GM12892 (cell line): ENCODE measurements at regions not wholly inside any gene's neighbourhood (a gene's known extent, or its start where the extent isn't known, plus 50 kb on each side); places are given as distances from the start of the nearest gene placed in this dataset.

Source experiments
- POLR2AphosphoS5 ChIP-seq: IDR thresholded peaks from 2 replicates; pipeline ENCODE4 v1.6.1; 2011; ENCODE audit warnings: low read depth, low read length, control low read depth
- TAF1 ChIP-seq: IDR thresholded peaks from 2 replicates; pipeline ENCODE4 v1.6.1; 2011; ENCODE audit warnings: low read depth, mild to moderate bottlenecking, control low read depth, low read length, borderline replicate concordance

DNA sequence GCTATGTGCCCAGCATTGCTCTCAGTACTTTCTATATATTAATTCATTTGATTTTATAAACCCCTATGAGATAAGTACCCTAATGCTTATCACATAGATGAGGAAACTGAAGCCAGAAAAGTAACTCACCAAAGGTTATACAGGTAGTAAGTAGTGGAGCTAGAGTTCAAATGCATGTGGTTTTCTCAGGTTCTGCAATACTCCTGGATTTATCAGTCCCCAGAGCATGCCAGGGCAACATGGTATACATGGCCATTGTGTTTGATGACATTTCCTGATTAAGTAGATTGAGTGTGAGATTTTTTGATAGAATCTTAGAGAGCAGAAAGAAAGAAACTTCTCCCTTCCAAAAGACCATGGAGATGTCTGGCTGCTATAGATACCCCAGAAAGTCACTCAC is 233.1 kb downstream of the IKZF2 start:
- TF ChIP-seq POLR2AphosphoS5 (no peak), TAF1 (no peak)
